ENCODE measurements at regions not wholly inside any gene's neighbourhood (a gene's known extent, or its start where the extent isn't known, plus 50 kb on each side); places are given as distances from the start of the nearest gene placed in this dataset.

- in situ Hi-C loops (cut with MboI; ENCODE audit: low sequenced_read_pairs): no loop called here
These were observed 145.1 kb upstream of the IRX4 start for GRCh38 chr5:2027790-2028189.

GRCh38 chr5:2024986-2025721 is 142.4 kb upstream of the IRX4 start:
- in situ Hi-C loops (cut with MboI; ENCODE audit: low sequenced_read_pairs): loop anchor here (25.0 kb wide), 1 partner anchor 263 kb away; no protein-coding TSS in a partner anchor

GRCh38 chr5:2023196-2023595 is 140.5 kb upstream of the IRX4 start:
- in situ Hi-C loops (cut with MboI; ENCODE audit: low sequenced_read_pairs): loop anchor here (25.0 kb wide), 1 partner anchor 261 kb away; no protein-coding TSS in a partner anchor

- in situ Hi-C loops (cut with MboI; ENCODE audit: low sequenced_read_pairs): loop anchor here (25.0 kb wide), 1 partner anchor 260 kb away; no protein-coding TSS in a partner anchor
These were observed 139.7 kb upstream of the IRX4 start for GRCh38 chr5:2022436-2022835.

GRCh38 chr5:2021484-2022176 is 138.9 kb upstream of the IRX4 start:
- in situ Hi-C loops (cut with MboI; ENCODE audit: low sequenced_read_pairs): loop anchor here (25.0 kb wide), 1 partner anchor 259 kb away; no protein-coding TSS in a partner anchor

- in situ Hi-C loops (cut with MboI; ENCODE audit: low sequenced_read_pairs): loop anchor here (25.0 kb wide), 1 partner anchor 258 kb away; no protein-coding TSS in a partner anchor
These were observed 138.0 kb upstream of the IRX4 start for GRCh38 chr5:2020730-2021129.

- in situ Hi-C loops (cut with MboI; ENCODE audit: low sequenced_read_pairs): loop anchor here (25.0 kb wide), 1 partner anchor 257 kb away; no protein-coding TSS in a partner anchor
These were observed 137.0 kb upstream of the IRX4 start for GRCh38 chr5:2019716-2020115.

GRCh38 chr5:2018390-2018724 is 135.6 kb upstream of the IRX4 start:
- in situ Hi-C loops (cut with MboI; ENCODE audit: low sequenced_read_pairs): loop anchor here (25.0 kb wide), 1 partner anchor 256 kb away; no protein-coding TSS in a partner anchor

GRCh38 chr5:2017540-2018389 is 135.0 kb upstream of the IRX4 start:
- in situ Hi-C loops (cut with MboI; ENCODE audit: low sequenced_read_pairs): loop anchor here (25.0 kb wide), 1 partner anchor 255 kb away; no protein-coding TSS in a partner anchor

- in situ Hi-C loops (cut with MboI; ENCODE audit: low sequenced_read_pairs): loop anchor here (25.0 kb wide), 1 partner anchor 254 kb away; no protein-coding TSS in a partner anchor
These were observed 133.2 kb upstream of the IRX4 start for GRCh38 chr5:2015961-2016360.

- in situ Hi-C loops (cut with MboI; ENCODE audit: low sequenced_read_pairs): loop anchor here (25.0 kb wide), 1 partner anchor 253 kb away; no protein-coding TSS in a partner anchor
These were observed 132.6 kb upstream of the IRX4 start for GRCh38 chr5:2015124-2015848.

GRCh38 chr5:2014058-2014610 is 131.4 kb upstream of the IRX4 start:
- in situ Hi-C loops (cut with MboI; ENCODE audit: low sequenced_read_pairs): loop anchor here (25.0 kb wide), 1 partner anchor 252 kb away; no protein-coding TSS in a partner anchor

- in situ Hi-C loops (cut with MboI; ENCODE audit: low sequenced_read_pairs): loop anchor here (25.0 kb wide), 1 partner anchor 251 kb away; no protein-coding TSS in a partner anchor
These were observed 130.8 kb upstream of the IRX4 start for GRCh38 chr5:2013301-2014057.

- in situ Hi-C loops (cut with MboI; ENCODE audit: low sequenced_read_pairs): loop anchor here (25.0 kb wide), 1 partner anchor 251 kb away; no protein-coding TSS in a partner anchor
These were observed 130.2 kb upstream of the IRX4 start for GRCh38 chr5:2012885-2013284.

GRCh38 chr5:2011481-2012411 is 129.0 kb upstream of the IRX4 start:
- in situ Hi-C loops (cut with MboI; ENCODE audit: low sequenced_read_pairs): loop anchor here (25.0 kb wide), 1 partner anchor 249 kb away; no protein-coding TSS in a partner anchor

GRCh38 chr5:2010940-2011339 is 128.2 kb upstream of the IRX4 start:
- in situ Hi-C loops (cut with MboI; ENCODE audit: low sequenced_read_pairs): loop anchor here (25.0 kb wide), 1 partner anchor 249 kb away; no protein-coding TSS in a partner anchor

Data from HL-60/S4 (cell line).